ENCODE measurements at regions not wholly inside any gene's neighbourhood (a gene's known extent, or its start where the extent isn't known, plus 50 kb on each side); places are given as distances from the start of the nearest gene placed in this dataset.

- TF ChIP-seq MYC (IDR thresholded peaks at IDR 0.05; ENCODE audit: borderline replicate concordance, low read length), result no peak
- TF ChIP-seq, protein P1, sequence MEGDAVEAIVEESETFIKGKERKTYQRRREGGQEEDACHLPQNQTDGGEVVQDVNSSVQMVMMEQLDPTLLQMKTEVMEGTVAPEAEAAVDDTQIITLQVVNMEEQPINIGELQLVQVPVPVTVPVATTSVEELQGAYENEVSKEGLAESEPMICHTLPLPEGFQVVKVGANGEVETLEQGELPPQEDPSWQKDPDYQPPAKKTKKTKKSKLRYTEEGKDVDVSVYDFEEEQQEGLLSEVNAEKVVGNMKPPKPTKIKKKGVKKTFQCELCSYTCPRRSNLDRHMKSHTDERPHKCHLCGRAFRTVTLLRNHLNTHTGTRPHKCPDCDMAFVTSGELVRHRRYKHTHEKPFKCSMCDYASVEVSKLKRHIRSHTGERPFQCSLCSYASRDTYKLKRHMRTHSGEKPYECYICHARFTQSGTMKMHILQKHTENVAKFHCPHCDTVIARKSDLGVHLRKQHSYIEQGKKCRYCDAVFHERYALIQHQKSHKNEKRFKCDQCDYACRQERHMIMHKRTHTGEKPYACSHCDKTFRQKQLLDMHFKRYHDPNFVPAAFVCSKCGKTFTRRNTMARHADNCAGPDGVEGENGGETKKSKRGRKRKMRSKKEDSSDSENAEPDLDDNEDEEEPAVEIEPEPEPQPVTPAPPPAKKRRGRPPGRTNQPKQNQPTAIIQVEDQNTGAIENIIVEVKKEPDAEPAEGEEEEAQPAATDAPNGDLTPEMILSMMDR (IDR thresholded peaks at IDR 0.05), result no peak
Measured at GRCh38 chr13:24023073-24023472, 125.8 kb upstream of the C1QTNF9B start.
